Neural cell (in vitro differentiated cells): ENCODE measurements at regions not wholly inside any gene's neighbourhood (a gene's known extent, or its start where the extent isn't known, plus 50 kb on each side); places are given as distances from the start of the nearest gene placed in this dataset.

Experiments used
- H2AFZ ChIP-seq: fragments of 200-600, 300-800 bp; sonication (generic), shearing (Covaris generic); 2 replicates; pipeline ENCODE4 v1.6.0; 2014; ENCODE audit warnings: low read depth, mild to moderate bottlenecking, antibody characterized with exemption, low read length, moderate library complexity
- H3F3A ChIP-seq: fragments of 200-600 bp; shearing (Covaris generic); 2 replicates; pipeline ENCODE4 v1.6.1; 2016; ENCODE audit warnings: mild to moderate bottlenecking, moderate library complexity, mixed read lengths, antibody characterized with exemption, low read length; ENCODE audit not compliant: insufficient read depth, poor library complexity, severe bottlenecking
- H3K27ac ChIP-seq: fragments of 200-600, 300-800 bp; sonication (generic), shearing (Covaris generic); 2 replicates; pipeline ENCODE4 v1.5.1; 2014; ENCODE audit warnings: mild to moderate bottlenecking, low read length, moderate library complexity
- H3K27me3 ChIP-seq: fragments of 300-800, 200-600 bp; sonication (generic), shearing (Covaris generic); 2 replicates; pipeline ENCODE4 v1.6.0; 2014; ENCODE audit warnings: mild to moderate bottlenecking, low read depth, low read length, moderate library complexity; ENCODE audit not compliant: insufficient read depth
- H3K36me3 ChIP-seq: fragments of 300-800, 200-600 bp; sonication (generic), shearing (Covaris generic); 2 replicates; pipeline ENCODE4 v1.5.1; 2014; ENCODE audit warnings: mild to moderate bottlenecking, antibody characterized with exemption, low read length, moderate library complexity; ENCODE audit not compliant: insufficient read depth
- H3K4me2 ChIP-seq: fragments of 300-800, 200-600 bp; sonication (generic), shearing (Covaris generic); 2 replicates; pipeline ENCODE4 v1.6.0; 2014; ENCODE audit warnings: mild to moderate bottlenecking, low read length
- H3K4me3 ChIP-seq: fragments of 300-800, 200-600 bp; sonication (generic), shearing (Covaris generic); 2 replicates; pipeline ENCODE4 v1.5.1; 2014; ENCODE audit warnings: mild to moderate bottlenecking, low read length, moderate library complexity
- H3K79me2 ChIP-seq: fragments of 200-600 bp; shearing (Covaris generic); replicated peaks from 2 replicates; pipeline ENCODE4 v1.6.0; 2014; ENCODE audit warnings: mild to moderate bottlenecking, low read length, moderate library complexity; ENCODE audit not compliant: insufficient read depth
- H3K9ac ChIP-seq: fragments of 300-800, 200-600 bp; sonication (generic), shearing (Covaris generic); 2 replicates; pipeline ENCODE4 v1.6.1; 2016; ENCODE audit warnings: mild to moderate bottlenecking, low read length, mixed read lengths
- H3K9me2 ChIP-seq: fragments of 200-600 bp; shearing (Covaris generic); 2 replicates; pipeline ENCODE4 v1.6.1; 2016; ENCODE audit warnings: mild to moderate bottlenecking, low read length, mixed read lengths; ENCODE audit not compliant: insufficient read depth
- H3K9me3 ChIP-seq: fragments of 200-600, 300-800 bp; sonication (generic), shearing (Covaris generic); 2 replicates; pipeline ENCODE4 v1.6.1; 2016; ENCODE audit warnings: mild to moderate bottlenecking, mixed run types, low read length, moderate library complexity, mixed read lengths
- H4K20me1 ChIP-seq: fragments of 200-600 bp; shearing (Covaris generic); 2 replicates; pipeline ENCODE4 v1.6.1; 2016; ENCODE audit warnings: mild to moderate bottlenecking, mixed run types; ENCODE audit not compliant: insufficient read depth
- EP300 ChIP-seq: fragments of 450-650 bp; conservative IDR thresholded peaks from 2 replicates; pipeline ENCODE4 v1.6.1; 2014; ENCODE audit warnings: antibody characterized with exemption, mild to moderate bottlenecking, moderate library complexity; ENCODE audit not compliant: poor library complexity, severe bottlenecking
- EZH2 ChIP-seq: fragments of 200-600, 300-800 bp; shearing (Covaris generic), sonication (generic); IDR thresholded peaks from 2 replicates; pipeline ENCODE4 v1.6.1; 2014; ENCODE audit warnings: antibody characterized with exemption, low read length, borderline replicate concordance, mild to moderate bottlenecking; ENCODE audit not compliant: insufficient read depth, poor library complexity, severe bottlenecking
- MXI1 ChIP-seq: fragments of 450-650 bp; conservative IDR thresholded peaks from 2 replicates; pipeline ENCODE4 v1.6.1; 2014; ENCODE audit warnings: antibody characterized with exemption, mild to moderate bottlenecking; ENCODE audit not compliant: poor library complexity, severe bottlenecking
- POLR2AphosphoS5 ChIP-seq: IDR thresholded peaks from 2 replicates; pipeline ENCODE4 v1.6.1; 2012
- RAD21 ChIP-seq: fragments of 450-650 bp; conservative IDR thresholded peaks from 2 replicates; pipeline ENCODE4 v1.6.1; 2014; ENCODE audit warnings: antibody characterized with exemption, mild to moderate bottlenecking, moderate library complexity
- SMC3 ChIP-seq: fragments of 450-650 bp; conservative IDR thresholded peaks from 2 replicates; pipeline ENCODE4 v1.6.1; 2014; ENCODE audit warnings: antibody characterized with exemption, mild to moderate bottlenecking, moderate library complexity; ENCODE audit not compliant: poor library complexity
- TAF1 ChIP-seq: IDR thresholded peaks from 2 replicates; pipeline ENCODE4 v1.6.1; 2012; ENCODE audit warnings: low read depth
- TF ChIP-seq, protein P1 (sequence below): IDR thresholded peaks from 2 replicates; pipeline ENCODE4 v1.6.1; 2012; ENCODE audit warnings: borderline replicate concordance
- TF ChIP-seq, protein P2 (sequence below): fragments of 450-650 bp; IDR thresholded peaks from 2 replicates; pipeline ENCODE4 v1.5.1; 2014; ENCODE audit warnings: antibody characterized with exemption, mild to moderate bottlenecking, moderate library complexity; ENCODE audit not compliant: poor library complexity, severe bottlenecking

DNA sequence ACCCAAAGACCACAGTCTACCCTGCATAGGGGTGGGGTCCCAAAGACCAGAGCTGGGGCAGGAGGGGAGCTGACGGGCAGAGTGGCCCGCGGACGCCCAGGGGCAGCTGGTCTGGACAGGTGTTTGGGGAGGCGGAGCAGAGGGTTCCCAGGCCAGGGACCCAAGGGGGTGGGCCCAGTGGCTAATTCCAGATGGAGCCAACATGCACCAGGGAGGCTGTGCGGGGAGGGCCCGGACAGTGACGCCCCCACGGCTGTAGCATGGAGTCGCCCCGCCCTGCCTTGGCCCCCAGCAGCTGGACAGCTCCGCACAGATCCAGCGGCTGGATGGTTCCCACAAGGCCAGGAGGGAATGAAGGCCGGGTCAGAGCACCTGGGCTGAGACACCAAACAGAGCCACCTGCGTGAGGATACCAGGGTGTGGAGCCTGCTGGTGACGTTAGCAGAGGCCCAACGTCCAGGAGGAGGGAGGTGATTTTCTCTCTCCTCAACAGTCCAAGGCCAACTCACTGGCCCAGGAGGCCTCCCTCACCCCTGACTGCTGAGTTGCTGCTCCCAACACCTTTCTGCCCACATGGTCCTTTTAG lies 55.3 kb upstream of the EGFL7 start:
- no peak overlapping the region for H3K4me2 ChIP-seq
- H4K20me1 ChIP-seq = no peaks in the 10 kb centered on the region
- TF ChIP-seq TAF1 (no peak), EZH2 (no peak), SMC3 (no peak), RAD21 (no peak), EP300 (no peak), MXI1 (no peak)
- TF ChIP-seq, protein P1, sequence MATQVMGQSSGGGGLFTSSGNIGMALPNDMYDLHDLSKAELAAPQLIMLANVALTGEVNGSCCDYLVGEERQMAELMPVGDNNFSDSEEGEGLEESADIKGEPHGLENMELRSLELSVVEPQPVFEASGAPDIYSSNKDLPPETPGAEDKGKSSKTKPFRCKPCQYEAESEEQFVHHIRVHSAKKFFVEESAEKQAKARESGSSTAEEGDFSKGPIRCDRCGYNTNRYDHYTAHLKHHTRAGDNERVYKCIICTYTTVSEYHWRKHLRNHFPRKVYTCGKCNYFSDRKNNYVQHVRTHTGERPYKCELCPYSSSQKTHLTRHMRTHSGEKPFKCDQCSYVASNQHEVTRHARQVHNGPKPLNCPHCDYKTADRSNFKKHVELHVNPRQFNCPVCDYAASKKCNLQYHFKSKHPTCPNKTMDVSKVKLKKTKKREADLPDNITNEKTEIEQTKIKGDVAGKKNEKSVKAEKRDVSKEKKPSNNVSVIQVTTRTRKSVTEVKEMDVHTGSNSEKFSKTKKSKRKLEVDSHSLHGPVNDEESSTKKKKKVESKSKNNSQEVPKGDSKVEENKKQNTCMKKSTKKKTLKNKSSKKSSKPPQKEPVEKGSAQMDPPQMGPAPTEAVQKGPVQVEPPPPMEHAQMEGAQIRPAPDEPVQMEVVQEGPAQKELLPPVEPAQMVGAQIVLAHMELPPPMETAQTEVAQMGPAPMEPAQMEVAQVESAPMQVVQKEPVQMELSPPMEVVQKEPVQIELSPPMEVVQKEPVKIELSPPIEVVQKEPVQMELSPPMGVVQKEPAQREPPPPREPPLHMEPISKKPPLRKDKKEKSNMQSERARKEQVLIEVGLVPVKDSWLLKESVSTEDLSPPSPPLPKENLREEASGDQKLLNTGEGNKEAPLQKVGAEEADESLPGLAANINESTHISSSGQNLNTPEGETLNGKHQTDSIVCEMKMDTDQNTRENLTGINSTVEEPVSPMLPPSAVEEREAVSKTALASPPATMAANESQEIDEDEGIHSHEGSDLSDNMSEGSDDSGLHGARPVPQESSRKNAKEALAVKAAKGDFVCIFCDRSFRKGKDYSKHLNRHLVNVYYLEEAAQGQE = no peak
- H3K9me3 ChIP-seq = no peaks in the 10 kb centered on the region
- no peaks in the 10 kb centered on the region for H3F3A ChIP-seq
- H3K9me2 ChIP-seq = no peaks in the 10 kb centered on the region
- no peaks in the 10 kb centered on the region for H3K36me3 ChIP-seq
- H3K9ac ChIP-seq = no peak overlapping the region
- no peak overlapping the region for H3K4me3 ChIP-seq
- no peak overlapping the region for H3K27ac ChIP-seq
- no peak overlapping the region for H2AFZ ChIP-seq
- no peaks in the 10 kb centered on the region for H3K79me2 ChIP-seq
- no peaks in the 10 kb centered on the region for H3K27me3 ChIP-seq

DNA sequence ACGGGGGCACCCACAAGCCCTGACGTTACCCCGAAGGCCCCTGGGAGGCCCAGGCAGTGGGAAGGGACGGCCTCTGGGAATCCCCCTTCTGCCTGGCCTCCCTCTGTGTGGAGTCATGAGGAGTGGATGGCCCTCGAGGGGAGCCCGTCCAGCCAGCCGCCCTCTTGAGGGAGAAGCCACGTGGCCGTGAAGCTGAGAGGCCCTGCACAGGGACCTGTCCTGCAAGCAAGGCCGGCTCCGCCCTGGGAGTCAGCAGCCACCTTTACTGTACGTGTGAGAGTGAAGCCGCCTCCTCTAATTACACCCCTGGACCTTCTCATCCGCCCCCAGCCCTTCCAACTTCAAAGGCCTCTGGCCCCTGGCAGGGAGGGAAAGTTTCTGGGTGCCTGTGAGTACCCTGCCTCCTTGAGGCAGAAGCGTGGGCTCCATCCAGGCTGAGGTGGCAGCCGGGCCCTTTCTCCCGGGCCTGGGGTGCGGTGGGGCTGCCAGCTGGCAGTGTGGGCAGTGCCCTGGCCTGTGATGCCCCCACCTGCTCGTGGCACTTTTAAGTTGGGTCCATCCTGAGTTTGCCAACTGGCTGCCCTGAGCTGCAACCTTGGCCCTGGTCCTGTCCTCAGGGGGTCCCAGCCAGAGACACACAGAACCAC lies 55.9 kb upstream of the EGFL7 start:
- Histone ChIP-seq H3K4me2 (no peak overlapping the region), H3K36me3 (no peaks in the 10 kb centered on the region), H3K9me3 (no peaks in the 10 kb centered on the region), H3F3A (no peaks in the 10 kb centered on the region), H3K9me2 (no peaks in the 10 kb centered on the region), H4K20me1 (no peaks in the 10 kb centered on the region), H3K4me3 (no peak overlapping the region), H3K27me3 (no peaks in the 10 kb centered on the region), H3K79me2 (no peaks in the 10 kb centered on the region), H2AFZ (no peak overlapping the region), H3K27ac (no peak overlapping the region), H3K9ac (no peak overlapping the region)
- TF ChIP-seq, protein P2, sequence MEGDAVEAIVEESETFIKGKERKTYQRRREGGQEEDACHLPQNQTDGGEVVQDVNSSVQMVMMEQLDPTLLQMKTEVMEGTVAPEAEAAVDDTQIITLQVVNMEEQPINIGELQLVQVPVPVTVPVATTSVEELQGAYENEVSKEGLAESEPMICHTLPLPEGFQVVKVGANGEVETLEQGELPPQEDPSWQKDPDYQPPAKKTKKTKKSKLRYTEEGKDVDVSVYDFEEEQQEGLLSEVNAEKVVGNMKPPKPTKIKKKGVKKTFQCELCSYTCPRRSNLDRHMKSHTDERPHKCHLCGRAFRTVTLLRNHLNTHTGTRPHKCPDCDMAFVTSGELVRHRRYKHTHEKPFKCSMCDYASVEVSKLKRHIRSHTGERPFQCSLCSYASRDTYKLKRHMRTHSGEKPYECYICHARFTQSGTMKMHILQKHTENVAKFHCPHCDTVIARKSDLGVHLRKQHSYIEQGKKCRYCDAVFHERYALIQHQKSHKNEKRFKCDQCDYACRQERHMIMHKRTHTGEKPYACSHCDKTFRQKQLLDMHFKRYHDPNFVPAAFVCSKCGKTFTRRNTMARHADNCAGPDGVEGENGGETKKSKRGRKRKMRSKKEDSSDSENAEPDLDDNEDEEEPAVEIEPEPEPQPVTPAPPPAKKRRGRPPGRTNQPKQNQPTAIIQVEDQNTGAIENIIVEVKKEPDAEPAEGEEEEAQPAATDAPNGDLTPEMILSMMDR = no peak
- TF ChIP-seq POLR2AphosphoS5 = no peak
- no peak for TF ChIP-seq EZH2
- no peak for TF ChIP-seq RAD21
- no peak for TF ChIP-seq EP300
- no peak for TF ChIP-seq MXI1
- TF ChIP-seq SMC3 = no peak
- TF ChIP-seq, protein P1 = no peak
- no peak for TF ChIP-seq TAF1
